GM21390 (cell line): ENCODE measurements at regions not wholly inside any gene's neighbourhood (a gene's known extent, or its start where the extent isn't known, plus 50 kb on each side); places are given as distances from the start of the nearest gene placed in this dataset.
A peak's percentile ranks its signal among the peaks of the same experiment; 100 is the strongest.
"Not testable (repeated sequence)": the region's sequence is repeated elsewhere in the genome, so short reads cannot be mapped to it uniquely, and the experiment has no call there.

ENCODE experiments used
- ATAC-seq: cut with Tn5 transposase; IDR thresholded peaks from one replicate; pipeline ENCODE4 v1.9.1; 2021; ENCODE audit not compliant: unreplicated experiment

DNA sequence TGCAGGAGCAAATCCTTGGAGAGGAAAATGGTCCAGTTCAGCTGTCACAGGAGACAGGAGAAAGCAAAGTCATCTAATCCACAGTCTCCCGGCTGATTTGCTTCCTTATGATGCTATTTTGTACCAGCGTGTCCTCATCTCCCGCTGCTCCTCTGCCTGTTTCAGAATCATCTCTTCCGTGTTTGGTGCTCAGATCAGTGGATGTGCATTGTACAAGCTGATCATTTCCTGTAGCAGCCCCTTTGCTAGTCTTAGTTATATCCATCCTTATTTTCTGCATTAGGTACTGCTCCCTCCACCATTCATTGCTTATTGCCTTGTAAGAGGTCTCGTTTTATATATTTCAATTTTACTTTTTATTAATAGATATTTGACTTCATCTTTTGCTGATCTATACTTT, 219.9 kb upstream of the PRSS58 start:
- ATAC-seq, result not testable (repeated sequence)

DNA sequence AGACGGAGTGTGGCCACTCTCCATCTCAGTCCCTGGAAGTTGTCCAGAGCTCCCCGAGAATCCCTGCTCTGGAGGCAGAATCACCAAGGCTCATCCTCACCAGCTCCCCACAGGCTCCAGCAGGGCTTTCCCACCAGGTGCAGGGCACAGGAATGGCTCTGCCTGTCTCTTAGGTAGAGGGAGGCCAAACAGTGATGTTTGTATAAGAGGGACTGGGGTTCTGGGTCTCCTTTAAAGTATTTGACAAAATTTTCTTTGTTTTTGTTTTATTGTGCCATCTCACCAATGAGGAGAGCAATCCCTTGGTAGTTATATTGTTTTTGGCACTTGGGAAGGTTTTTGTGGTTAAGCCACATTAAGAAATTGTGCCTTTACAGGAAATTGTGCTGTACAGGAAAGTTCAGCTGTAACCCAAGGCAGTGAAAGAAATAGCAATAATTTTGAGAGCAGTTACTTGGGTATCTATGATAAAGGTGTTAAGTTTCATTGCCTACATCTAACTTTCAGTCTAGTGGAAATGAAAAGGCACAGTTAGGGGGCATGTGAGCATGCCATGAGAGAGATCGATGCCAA, 219.3 kb upstream of the PRSS58 start:
- no peak for ATAC-seq

DNA sequence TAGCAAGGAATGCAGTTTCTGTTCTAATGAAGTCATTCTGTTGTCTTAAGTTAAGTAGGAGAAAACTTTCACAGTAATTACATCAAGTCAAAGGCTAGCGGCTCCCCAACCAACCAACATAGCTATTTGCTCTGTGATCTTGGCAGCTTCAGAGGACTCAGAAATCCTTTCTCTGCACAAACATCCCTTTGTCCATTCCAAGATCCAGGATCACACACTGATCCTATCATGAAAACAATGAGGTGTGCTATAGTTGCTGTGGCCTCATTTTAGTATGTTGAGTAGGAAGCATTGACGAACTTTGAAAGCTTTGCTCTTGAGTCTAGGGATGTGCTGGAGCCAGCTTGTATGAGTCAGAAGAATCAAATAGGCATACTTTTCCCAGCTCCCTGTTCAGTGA, 218.2 kb upstream of the PRSS58 start:
- ATAC-seq, result no peak

DNA sequence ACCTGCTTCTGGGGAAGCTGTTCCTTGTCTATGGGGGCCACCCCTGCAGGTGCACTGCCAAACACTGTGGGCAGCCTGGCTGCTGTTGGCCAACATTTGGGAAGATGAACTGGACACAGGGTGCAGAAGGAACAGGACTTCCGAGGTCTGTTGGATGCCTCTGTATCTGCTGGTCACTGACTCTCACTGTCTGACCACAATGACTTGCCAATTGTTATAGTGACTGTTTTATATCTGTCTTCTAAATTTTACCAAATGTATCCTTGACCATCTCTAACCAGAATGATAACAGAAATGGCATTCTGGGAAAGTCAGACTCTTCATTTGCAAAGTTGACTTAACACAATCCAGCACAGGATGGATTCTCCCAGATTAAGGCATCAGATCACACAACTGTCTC, 214.0 kb upstream of the PRSS58 start:
- ATAC-seq, result no peak

DNA sequence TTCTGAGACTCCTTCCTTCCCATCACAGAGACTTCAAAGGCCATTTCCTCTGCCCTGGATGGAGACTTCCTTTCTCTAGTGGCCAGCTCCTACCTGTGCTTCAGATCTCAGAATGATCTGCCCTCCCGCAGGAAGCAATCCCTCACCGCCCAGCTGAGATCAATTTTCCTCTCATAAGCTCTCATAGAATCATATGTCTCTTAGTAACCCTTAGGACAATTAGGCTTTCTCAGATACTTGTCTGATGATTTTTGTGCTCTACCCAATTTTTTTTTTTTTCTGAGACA, 212.6 kb upstream of the PRSS58 start:
- no peak for ATAC-seq

DNA sequence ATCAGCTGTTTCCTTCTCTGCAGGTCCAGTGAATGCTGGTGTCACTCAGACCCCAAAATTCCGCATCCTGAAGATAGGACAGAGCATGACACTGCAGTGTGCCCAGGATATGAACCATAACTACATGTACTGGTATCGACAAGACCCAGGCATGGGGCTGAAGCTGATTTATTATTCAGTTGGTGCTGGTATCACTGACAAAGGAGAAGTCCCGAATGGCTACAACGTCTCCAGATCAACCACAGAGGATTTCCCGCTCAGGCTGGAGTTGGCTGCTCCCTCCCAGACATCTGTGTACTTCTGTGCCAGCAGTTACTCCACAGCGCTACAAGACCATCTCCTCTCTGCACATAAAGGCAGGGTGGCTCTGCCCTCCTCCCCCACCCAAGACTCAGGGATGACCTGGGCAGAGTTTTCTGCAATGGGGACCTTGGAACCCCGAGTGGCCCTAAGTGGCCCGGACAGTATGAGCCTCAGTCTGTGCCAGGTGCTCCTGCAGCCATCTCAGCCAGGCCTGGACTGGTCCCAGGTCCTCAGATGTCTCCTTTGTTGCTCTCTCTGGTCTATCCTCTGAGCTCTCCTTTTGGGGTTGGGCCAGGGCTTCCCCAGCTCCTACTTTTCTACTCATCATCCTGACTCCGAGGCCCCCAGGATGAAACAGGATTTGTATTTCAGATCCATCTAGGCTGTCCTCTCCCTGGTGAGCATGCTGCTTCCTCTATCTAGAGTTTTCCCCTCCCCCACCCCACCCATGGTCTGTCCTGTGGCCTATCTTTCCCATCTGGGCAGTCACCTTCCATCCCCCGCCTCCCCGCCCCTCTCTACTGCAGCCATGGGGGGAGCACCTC, 212.1 kb upstream of the PRSS58 start:
- ATAC-seq, result no peak

DNA sequence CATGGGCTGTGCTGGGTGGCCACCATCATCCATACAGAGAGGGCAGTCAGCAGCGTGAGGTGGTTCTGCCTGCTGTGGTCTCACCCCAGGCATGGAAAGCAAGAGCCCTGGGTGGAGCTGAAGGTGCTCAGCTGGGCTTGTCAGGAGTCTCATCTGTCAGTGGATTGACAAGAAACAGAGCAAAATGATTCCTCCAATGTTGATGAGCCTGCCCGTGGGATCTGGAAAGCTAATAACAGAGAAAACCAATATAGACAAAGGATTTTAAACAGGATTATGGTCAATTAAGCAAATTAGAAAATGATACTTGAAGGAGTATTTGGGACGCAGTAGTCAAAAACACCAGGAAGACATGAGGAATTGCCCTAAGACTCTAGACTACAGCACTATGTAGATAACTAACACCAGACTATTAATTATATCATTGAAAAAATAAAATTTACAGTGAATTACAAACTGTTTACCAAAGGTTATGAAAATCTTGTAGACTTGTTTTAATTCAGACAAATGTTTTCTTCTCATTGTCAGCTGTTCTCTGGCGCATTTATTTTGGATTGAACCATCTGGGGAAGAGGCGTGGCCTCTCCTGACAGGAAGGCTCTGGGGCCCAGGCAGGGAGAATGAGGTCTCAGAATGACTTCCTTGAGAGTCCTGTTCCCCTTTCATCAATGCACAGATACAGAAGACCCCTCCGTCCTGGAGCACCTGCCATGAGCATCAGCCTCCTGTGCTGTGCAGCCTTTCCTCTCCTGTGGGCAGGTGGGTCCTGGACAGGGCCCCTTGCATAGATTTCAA, 211.2 kb upstream of the PRSS58 start:
- ATAC-seq, result no peak

DNA sequence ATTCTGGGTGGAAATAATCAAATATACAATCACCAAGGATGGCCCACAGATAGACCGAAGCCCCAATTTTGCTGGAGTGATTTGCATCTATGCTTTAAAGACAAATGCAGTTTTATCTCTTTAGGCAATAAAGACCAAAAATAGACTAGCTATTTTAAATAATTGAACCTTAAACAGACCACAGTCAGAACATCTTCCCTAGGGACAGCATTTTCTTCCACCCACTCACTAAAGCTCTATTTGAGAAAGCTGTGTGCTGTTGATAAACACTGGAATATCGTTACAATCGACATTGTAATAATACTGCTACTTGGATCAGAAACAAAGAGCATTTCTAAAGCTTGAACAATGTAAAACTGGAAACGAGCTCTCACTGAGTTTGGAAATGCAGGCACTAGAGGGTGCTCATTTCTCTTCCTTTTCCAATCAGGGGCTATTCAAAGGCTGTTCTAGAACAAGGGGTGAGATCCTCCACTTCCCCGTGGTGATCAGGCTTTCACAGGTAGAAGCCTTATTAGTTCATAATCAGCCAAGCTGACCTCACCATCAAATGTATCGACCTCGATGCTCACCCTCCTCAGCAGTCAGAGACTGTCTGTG, 209.3 kb upstream of the PRSS58 start:
- not testable (repeated sequence) for ATAC-seq

DNA sequence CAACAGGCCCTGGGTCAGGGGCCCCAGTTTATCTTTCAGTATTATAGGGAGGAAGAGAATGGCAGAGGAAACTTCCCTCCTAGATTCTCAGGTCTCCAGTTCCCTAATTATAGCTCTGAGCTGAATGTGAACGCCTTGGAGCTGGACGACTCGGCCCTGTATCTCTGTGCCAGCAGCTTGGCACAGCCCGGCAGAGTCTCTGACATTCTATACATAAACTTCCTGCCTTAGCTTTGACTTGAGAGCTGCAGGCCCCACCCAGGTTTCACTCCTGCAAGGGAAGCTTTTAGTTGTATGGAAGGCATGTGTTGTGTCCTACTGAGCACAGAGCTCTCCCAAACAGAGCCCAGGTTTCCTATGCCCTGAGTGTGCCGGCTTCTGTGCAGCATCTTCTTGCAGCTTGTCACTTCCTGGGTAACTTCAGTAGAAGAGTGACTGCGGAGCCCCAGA, 205.6 kb upstream of the PRSS58 start:
- peak; percentile 67 for ATAC-seq

DNA sequence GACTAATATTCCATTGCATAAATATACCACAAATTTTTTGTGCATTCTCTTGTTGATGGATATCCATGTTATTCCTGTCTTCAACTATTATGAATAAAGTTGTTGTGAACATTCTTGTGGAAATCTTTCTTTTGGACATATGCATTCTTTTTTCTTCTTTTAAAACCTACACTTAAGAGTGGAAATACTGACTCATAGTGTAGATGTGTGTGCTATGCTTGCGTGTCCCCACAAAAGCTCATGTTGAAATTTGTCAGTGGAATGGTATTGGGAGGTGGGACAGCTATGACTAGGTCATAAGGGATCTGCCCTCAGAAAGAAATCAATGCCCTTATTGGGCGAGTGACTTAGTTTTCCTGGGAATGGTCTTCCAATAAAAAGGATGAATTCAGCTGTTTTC, 203.6 kb upstream of the PRSS58 start:
- ATAC-seq, result no peak

DNA sequence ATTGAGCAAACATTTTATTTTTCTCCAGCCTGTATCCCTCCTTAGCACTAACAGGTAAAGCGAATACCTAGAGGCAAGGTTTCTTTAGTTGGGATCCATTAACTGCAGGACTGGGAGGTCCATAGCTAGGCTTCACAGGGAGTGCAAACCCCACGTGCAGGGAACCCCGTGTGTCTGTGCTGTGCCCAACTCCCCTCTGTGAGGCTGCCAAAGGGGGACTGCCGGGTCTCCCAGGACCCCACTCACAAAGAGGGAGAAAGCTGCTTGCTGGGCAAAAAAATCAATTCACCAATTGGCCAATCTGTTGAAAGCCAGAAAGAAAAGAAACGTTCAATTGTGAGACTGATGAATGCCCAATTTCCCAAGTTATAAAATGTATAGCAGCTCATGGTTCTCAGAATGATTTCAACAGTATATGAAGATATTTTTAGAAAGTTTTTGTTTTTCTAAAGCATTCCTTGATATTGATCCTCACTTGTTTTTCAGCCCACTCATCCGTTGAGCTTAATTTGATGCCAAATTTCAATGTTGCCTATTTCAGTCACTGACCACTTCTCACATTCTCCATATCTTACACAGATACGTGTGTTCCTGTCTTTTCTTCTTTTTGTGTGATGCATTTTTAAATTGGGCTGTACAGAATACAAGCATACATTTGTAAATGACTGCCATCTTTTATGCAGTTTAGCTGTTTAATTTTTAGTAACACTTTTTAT, 202.7 kb upstream of the PRSS58 start:
- no peak for ATAC-seq

DNA sequence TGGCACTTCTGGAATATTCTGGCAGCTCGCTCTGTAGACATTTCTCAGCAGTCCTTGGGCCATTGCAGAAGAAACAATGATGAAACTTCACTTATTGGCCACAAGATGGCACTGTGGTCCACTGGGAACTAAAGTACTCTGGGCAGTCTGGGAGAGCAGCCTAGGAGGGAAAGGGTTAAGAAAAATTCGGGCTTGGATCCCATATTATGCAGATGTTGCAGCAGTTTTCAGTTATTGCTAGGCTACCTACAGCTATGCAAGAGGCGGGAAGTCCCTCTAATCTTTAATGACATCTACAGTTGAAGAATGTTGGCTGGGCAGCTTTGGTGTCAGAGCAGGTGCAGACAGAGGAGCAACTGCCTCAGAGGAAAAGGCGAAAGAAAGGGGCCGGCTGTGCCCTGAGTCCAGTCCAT, 201.7 kb upstream of the PRSS58 start:
- ATAC-seq, result peak; percentile 80

DNA sequence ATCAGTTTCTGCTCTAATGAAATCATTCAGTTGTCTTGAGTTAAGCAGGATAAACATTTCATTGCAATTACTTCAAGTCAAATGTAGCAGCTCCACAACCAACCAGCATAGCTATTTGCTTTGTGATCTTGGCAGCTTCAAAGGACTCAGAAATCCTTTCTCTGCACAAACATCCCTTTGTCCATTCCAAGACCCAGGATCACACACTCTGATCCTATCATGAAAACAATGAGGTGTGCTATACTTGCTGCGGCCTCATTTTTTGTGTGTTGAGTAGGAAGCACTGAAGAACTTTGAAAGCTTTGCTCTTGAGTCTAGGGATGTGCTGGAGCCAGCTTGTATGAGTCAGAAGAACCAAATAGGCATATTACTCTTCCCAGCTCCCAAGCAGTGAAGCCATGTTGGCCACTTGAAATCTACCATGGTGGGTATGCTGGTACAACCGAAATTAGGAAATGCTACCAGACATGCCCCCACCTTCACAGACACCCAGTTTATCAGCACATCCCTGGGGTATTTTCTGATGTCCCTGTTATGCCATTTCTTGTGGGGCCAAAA, 199.4 kb upstream of the PRSS58 start:
- no peak for ATAC-seq

DNA sequence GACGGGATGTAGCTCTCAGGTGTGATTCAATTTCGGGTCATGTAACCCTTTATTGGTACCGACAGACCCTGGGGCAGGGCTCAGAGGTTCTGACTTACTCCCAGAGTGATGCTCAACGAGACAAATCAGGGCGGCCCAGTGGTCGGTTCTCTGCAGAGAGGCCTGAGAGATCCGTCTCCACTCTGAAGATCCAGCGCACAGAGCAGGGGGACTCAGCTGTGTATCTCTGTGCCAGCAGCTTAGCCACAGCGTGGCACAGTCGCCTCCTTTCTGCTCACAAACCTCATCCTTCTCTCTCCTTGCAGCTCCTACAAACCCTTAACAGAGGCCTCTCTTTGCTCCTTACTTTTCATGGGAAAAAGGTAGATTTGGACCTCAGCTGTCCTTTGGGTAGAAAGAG, 197.5 kb upstream of the PRSS58 start:
- no peak for ATAC-seq

DNA sequence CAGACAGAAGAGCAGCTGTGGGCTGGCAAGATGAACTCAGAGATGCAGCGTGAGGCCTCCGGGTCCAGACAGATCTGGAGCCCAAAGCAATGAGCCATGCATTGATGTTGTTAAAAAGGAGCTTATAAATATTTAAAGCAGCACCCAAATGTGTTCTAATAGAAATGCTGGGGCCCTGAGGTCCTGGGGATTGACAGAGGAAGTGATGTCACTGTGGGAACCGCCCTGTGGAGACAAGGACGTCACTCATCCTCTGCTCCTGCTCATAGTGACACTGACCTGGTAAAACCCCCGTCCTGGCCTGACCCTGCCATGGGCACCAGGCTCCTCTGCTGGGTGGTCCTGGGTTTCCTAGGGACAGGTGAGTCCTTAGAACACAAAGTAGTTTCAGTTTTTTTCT, 197.0 kb upstream of the PRSS58 start:
- no peak for ATAC-seq

DNA sequence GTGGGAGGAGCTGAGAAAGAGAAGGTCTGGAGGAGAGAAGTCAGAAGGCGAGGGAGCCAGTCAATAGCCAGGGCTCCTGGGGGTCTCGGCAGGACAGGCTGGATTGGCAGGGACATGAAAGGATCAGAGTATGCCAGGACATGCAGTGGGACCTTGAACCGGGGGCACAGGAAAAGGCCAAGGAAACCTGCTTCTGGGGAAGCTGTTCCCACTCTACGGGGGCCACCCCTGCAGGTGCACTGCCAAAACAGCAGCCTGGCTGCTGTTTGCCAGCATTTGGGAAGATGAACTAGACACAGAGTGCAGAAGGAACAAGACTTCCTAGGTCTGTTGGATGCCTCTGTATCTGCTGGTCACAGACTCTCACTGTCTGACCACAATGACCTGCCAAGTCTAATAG, 194.9 kb upstream of the PRSS58 start:
- no peak for ATAC-seq

DNA sequence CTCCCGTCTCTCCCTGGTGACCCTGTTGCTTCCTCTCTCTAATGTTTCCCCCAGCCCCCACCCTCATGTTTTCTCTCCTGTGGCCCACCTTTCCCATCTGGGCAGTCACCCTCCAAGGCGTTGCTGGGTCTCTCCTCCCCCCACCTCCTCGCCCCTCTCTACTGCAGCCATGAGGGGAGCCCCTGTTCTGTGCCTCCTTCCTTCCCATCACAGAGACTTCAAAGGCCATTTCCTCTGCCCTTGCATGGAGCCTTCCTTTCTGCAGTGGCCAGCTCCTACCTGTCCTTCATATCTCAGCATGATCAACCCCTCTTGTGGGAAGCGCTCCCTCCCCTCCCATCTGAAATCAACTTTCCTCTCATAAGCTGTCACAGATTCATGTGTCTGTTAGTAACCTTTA, 194.0 kb upstream of the PRSS58 start:
- no peak for ATAC-seq

DNA sequence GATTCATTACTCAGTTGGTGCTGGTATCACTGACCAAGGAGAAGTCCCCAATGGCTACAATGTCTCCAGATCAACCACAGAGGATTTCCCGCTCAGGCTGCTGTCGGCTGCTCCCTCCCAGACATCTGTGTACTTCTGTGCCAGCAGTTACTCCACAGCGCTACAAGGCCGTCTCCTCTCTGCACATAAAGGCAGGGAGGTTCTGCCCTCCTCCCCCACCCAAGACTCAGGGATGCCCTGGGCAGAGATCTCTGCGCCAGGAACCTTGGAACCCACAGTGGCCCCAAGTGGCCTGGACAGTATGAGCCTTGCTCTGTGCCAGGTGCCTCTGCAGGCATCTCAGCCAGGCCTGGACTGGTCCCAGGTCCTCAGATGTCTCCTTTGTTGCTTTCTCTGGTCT, 193.4 kb upstream of the PRSS58 start:
- no peak for ATAC-seq

DNA sequence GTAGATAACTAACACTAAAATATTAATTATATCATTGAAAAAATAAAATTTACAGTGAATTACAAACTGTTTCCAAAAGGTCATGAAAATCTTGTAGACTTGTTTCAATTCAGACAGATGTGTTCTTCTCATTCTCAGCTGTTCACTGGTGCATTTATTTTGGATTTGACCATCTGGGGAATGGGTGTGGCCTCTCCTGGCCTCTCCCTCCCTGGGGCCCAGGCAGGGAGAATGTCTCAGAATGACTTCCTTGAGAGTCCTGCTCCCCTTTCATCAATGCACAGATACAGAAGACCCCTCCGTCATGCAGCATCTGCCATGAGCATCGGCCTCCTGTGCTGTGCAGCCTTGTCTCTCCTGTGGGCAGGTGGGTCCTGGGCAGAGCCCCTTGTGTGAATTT, 192.8 kb upstream of the PRSS58 start:
- no peak for ATAC-seq

DNA sequence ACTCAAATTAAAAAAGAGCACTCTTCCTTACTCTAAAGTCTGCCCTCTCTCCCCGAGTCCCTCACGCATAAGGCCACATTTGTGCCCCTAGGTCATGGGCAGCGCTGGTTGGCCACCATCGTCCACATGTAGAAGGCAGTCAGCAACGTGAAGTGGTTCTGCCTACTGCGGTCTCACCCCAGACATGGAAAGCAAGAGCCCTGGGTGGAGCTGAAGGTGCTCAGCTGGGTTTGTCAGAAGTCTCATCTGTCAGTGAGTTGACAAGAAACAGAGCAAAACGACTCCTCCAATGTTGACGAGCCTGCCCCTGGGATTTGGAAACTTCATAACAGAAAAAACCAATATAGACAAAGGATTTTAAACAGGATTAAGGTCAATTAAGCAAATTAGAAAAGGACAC, 192.3 kb upstream of the PRSS58 start:
- ATAC-seq, result no peak

DNA sequence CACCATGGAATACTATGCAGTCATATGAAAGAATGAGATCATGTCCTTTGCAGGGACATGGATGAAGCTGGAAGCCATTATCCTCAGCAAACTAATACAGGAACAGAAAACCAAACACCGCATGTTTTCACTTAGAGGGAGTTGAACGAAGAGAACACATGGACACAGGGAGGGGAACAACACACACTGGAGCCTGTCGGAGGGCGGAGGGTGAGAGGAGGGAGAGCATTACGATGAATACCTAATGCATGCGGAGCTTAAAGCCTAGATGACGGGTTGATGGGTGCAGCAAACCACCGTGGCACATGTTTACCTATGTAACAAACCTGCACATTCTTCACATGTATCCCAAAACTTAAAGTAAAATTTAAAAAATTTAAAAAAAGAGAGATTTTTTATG, 191.0 kb upstream of the PRSS58 start:
- not testable (repeated sequence) for ATAC-seq
